KMS-11 (cell line): ENCODE measurements at regions not wholly inside any gene's neighbourhood (a gene's known extent, or its start where the extent isn't known, plus 50 kb on each side); places are given as distances from the start of the nearest gene placed in this dataset.

Experiments
- H2AFZ ChIP-seq: fragments of 200-600 bp; sonication (generic); 2 replicates; pipeline ENCODE4 v1.6.1; 2016; ENCODE audit warnings: antibody characterized with exemption, mixed run types, low read depth
- H3K27ac ChIP-seq: fragments of 200-600 bp; sonication (generic); 2 replicates; pipeline ENCODE4 v1.6.1; 2016; ENCODE audit warnings: mild to moderate bottlenecking, mixed run types
- H3K27me3 ChIP-seq: fragments of 200-600 bp; sonication (generic); 2 replicates; pipeline ENCODE4 v1.6.1; 2017; ENCODE audit warnings: mild to moderate bottlenecking, low read depth, mixed run types, moderate library complexity; ENCODE audit not compliant: insufficient read depth
- H3K36me3 ChIP-seq: fragments of 200-600 bp; sonication (generic); 2 replicates; pipeline ENCODE4 v1.6.1; 2017; ENCODE audit warnings: mild to moderate bottlenecking, mixed run types; ENCODE audit not compliant: insufficient read depth
- H3K4me1 ChIP-seq: fragments of 200-600 bp; sonication (generic); 2 replicates; pipeline ENCODE4 v1.6.1; 2016; ENCODE audit warnings: mild to moderate bottlenecking, low read depth, mixed run types; ENCODE audit not compliant: poor library complexity, severe bottlenecking
- H3K4me2 ChIP-seq: fragments of 200-600 bp; sonication (generic); 2 replicates; pipeline ENCODE4 v1.7.0; 2016; ENCODE audit warnings: mild to moderate bottlenecking, mixed run types
- H3K4me3 ChIP-seq: fragments of 200-600 bp; sonication (generic); IDR thresholded peaks from 2 replicates; pipeline ENCODE4 v1.6.1; 2017; ENCODE audit warnings: low read depth, low read length, mixed read lengths; ENCODE audit not compliant: insufficient read depth
- H3K79me2 ChIP-seq: fragments of 200-600 bp; sonication (generic); 2 replicates; pipeline ENCODE4 v1.6.1; 2016; ENCODE audit warnings: low read depth, mixed run types; ENCODE audit not compliant: insufficient read depth
- H3K9ac ChIP-seq: fragments of 200-600 bp; sonication (generic); 2 replicates; pipeline ENCODE4 v1.6.1; 2016; ENCODE audit warnings: mild to moderate bottlenecking, mixed run types
- H4K20me1 ChIP-seq: fragments of 200-600 bp; sonication (generic); 2 replicates; pipeline ENCODE4 v1.6.1; 2016; ENCODE audit warnings: mild to moderate bottlenecking, mixed run types; ENCODE audit not compliant: insufficient read depth
- CTCF ChIP-seq: fragments of 200-600 bp; sonication (generic); conservative IDR thresholded peaks from 2 replicates; pipeline ENCODE4 v1.6.1; 2017; ENCODE audit warnings: low read depth, mild to moderate bottlenecking, antibody characterized with exemption, low read length, moderate library complexity, mixed read lengths

DNA sequence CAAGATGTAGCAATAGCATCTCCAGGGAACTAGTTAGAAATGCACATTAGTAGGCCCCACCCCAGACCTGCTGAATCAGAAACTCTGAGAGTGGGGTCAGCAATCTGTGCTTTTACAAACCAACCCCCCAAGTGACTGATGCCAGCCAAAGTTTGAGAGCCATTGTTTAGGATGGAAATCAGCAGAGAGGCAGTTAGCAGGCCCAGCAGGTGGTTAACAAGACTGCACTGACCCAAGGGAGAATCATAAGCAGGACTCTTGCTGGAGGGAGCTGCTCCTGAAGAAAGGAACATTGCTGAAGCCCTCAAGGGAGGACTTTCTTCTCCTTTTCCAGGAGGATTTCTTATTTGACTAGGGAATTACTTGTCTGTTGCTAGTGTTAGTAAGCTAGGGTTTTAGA, 74.2 kb upstream of the SLC12A2 start:
- Histone ChIP-seq H3K4me3 (no peak overlapping the region), H3K9ac (no peak overlapping the region), H2AFZ (no peak overlapping the region), H3K79me2 (no peaks in the 10 kb centered on the region), H3K4me1 (peaks cover 17% of the 10 kb centered on the region), H4K20me1 (no peaks in the 10 kb centered on the region), H3K27ac (no peak overlapping the region), H3K27me3 (no peaks in the 10 kb centered on the region), H3K36me3 (no peaks in the 10 kb centered on the region), H3K4me2 (no peak overlapping the region)
- no peak for TF ChIP-seq CTCF

GRCh38 chr5:128011339-128011738, 72.2 kb upstream of the SLC12A2 start:
- Histone ChIP-seq H3K9ac (no peak overlapping the region), H3K4me1 (peaks cover 20% of the 10 kb centered on the region), H3K27ac (no peak overlapping the region), H3K4me2 (no peak overlapping the region), H3K79me2 (no peaks in the 10 kb centered on the region), H3K4me3 (no peak overlapping the region), H3K36me3 (no peaks in the 10 kb centered on the region), H2AFZ (no peak overlapping the region), H3K27me3 (no peaks in the 10 kb centered on the region), H4K20me1 (no peaks in the 10 kb centered on the region)
- TF ChIP-seq CTCF = no peak

- Histone ChIP-seq H3K4me2 (no peak overlapping the region), H3K9ac (no peak overlapping the region), H2AFZ (no peak overlapping the region), H3K79me2 (no peaks in the 10 kb centered on the region), H3K27me3 (no peaks in the 10 kb centered on the region), H3K27ac (no peak overlapping the region), H3K4me3 (no peak overlapping the region), H4K20me1 (no peaks in the 10 kb centered on the region), H3K36me3 (no peaks in the 10 kb centered on the region), H3K4me1 (peaks cover 3% of the 10 kb centered on the region)
- TF ChIP-seq CTCF = no peak
Observed at GRCh38 chr5:128014578-128014977, 69.0 kb upstream of the SLC12A2 start.

- Histone ChIP-seq H3K27ac (no peak overlapping the region), H4K20me1 (no peaks in the 10 kb centered on the region), H3K4me2 (no peak overlapping the region), H3K9ac (no peak overlapping the region), H3K4me1 (peaks cover 3% of the 10 kb centered on the region), H3K27me3 (no peaks in the 10 kb centered on the region), H3K36me3 (no peaks in the 10 kb centered on the region), H2AFZ (no peak overlapping the region), H3K4me3 (no peak overlapping the region), H3K79me2 (no peaks in the 10 kb centered on the region)
- no peak for TF ChIP-seq CTCF
Observed at GRCh38 chr5:128015478-128015877, 68.1 kb upstream of the SLC12A2 start.

DNA sequence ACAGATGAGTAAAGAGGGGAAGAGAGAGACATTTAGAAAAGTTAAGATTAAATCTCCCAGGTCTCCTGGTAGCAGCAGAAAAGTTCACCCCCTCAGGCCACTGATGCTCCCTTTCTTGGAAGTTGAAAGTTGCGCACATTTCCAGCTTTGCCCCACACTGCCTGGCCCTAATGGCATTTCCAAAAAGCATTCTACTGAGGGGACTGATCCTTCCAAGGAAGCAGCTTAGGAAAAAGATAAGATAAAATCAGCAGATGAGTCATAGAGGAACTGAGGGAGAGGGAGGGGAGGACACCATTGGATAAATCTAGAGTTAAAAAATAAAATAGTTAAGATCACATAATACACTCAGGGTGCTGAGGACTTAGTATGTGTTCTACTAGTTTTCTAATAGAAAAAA, 67.6 kb upstream of the SLC12A2 start:
- Histone ChIP-seq H3K27ac (no peak overlapping the region), H4K20me1 (no peaks in the 10 kb centered on the region), H3K79me2 (no peaks in the 10 kb centered on the region), H2AFZ (no peak overlapping the region), H3K36me3 (no peaks in the 10 kb centered on the region), H3K4me2 (no peak overlapping the region), H3K4me3 (no peak overlapping the region), H3K4me1 (peaks cover 3% of the 10 kb centered on the region), H3K27me3 (no peaks in the 10 kb centered on the region), H3K9ac (no peak overlapping the region)
- TF ChIP-seq CTCF = no peak
